ENCODE measurements at regions not wholly inside any gene's neighbourhood (a gene's known extent, or its start where the extent isn't known, plus 50 kb on each side); places are given as distances from the start of the nearest gene placed in this dataset.

- no peak for DNase-seq (ENCODE audit: low read depth in 2 of 2)
- TF ChIP-seq CTCF (IDR thresholded peaks at IDR 0.05; ENCODE audit: low read depth, low read length): no peak
- no peak overlapping the region for H3K4me3 ChIP-seq (replicated peaks in 1 of 2; ENCODE audit: low read depth in 2 of 2, low read length in 2 of 2)
Measured at GRCh38 chr6:130771741-130772140, 55.5 kb upstream of the SMLR1 start.

- TF ChIP-seq CTCF (IDR thresholded peaks at IDR 0.05; ENCODE audit: low read depth, low read length): no peak
- H3K4me3 ChIP-seq (replicated peaks in 1 of 2; ENCODE audit: low read depth in 2 of 2, low read length in 2 of 2): no peak overlapping the region
- peak in 1 of 2 donors; percentile 45 for DNase-seq (ENCODE audit: low read depth in 2 of 2)
Measured at GRCh38 chr6:130773860-130774259, 53.3 kb upstream of the SMLR1 start.

GRCh38 chr6:130775411-130776012 lies 51.7 kb upstream of the SMLR1 start:
- DNase-seq (ENCODE audit: low read depth in 2 of 2): peak in 1 of 2 donors; percentile 42
- TF ChIP-seq CTCF (IDR thresholded peaks at IDR 0.05; ENCODE audit: low read depth, low read length): no peak
- H3K4me3 ChIP-seq (replicated peaks in 1 of 2; ENCODE audit: low read depth in 2 of 2, low read length in 2 of 2): no peak overlapping the region

- no peak for TF ChIP-seq CTCF (IDR thresholded peaks at IDR 0.05; ENCODE audit: low read depth, low read length)
- DNase-seq (ENCODE audit: low read depth in 2 of 2): no peak
- H3K4me3 ChIP-seq (replicated peaks in 1 of 2; ENCODE audit: low read depth in 2 of 2, low read length in 2 of 2): no peak overlapping the region
Measured at GRCh38 chr6:130776287-130776925, 50.8 kb upstream of the SMLR1 start.

All from cardiac fibroblast (primary cell).